Epithelial cell of esophagus (primary cell): ENCODE measurements at regions not wholly inside any gene's neighbourhood (a gene's known extent, or its start where the extent isn't known, plus 50 kb on each side); places are given as distances from the start of the nearest gene placed in this dataset.

Experiments
- DNase-seq: peaks from one replicate; pipeline ENCODE4 v3.0.0; 2010; ENCODE audit warnings: low read depth
- H3K4me3 ChIP-seq: 2 replicates; pipeline ENCODE4 v1.5.1; 2011; ENCODE audit warnings: mild to moderate bottlenecking, low read length, control low read depth
- CTCF ChIP-seq: IDR thresholded peaks from 2 replicates; pipeline ENCODE4 v1.5.1; 2011; ENCODE audit warnings: low read depth, mild to moderate bottlenecking, low read length, control low read depth, inconsistent platforms; ENCODE audit not compliant: insufficient read depth; ENCODE audit errors: missing control alignments

- H3K4me3 ChIP-seq: no peak overlapping the region
- peak; percentile 60 for DNase-seq
- TF ChIP-seq CTCF: no peak
Observed at GRCh38 chr6:144574796-144575195, 289.7 kb downstream of the UTRN start.

GRCh38 chr6:144575327-144575726 lies 290.2 kb downstream of the UTRN start:
- H3K4me3 ChIP-seq: no peak overlapping the region
- DNase-seq: no peak
- no peak for TF ChIP-seq CTCF

GRCh38 chr6:144576871-144577270 lies 291.7 kb downstream of the UTRN start:
- DNase-seq: no peak
- TF ChIP-seq CTCF: no peak
- H3K4me3 ChIP-seq: no peak overlapping the region

- peak; percentile 53 for DNase-seq
- H3K4me3 ChIP-seq: no peak overlapping the region
- no peak for TF ChIP-seq CTCF
Observed at GRCh38 chr6:144578385-144579350, 293.5 kb downstream of the UTRN start.

- DNase-seq: no peak
- TF ChIP-seq CTCF: no peak
Observed at GRCh38 chr6:144580039-144580438, 294.9 kb downstream of the UTRN start.

GRCh38 chr6:144580771-144581170 lies 295.6 kb downstream of the UTRN start:
- H3K4me3 ChIP-seq: no peak overlapping the region
- DNase-seq: no peak
- TF ChIP-seq CTCF: no peak

More at GRCh38 chr6:144580039-144580438, 294.9 kb downstream of the UTRN start:
- H3K4me3 ChIP-seq: no peak overlapping the region
